D341Med (cell line): ENCODE measurements at regions not wholly inside any gene's neighbourhood (a gene's known extent, or its start where the extent isn't known, plus 50 kb on each side); places are given as distances from the start of the nearest gene placed in this dataset.

Source experiments
- DNase-seq: peaks from one replicate; pipeline ENCODE4 v3.0.0; 2012; ENCODE audit warnings: low spot score

DNA sequence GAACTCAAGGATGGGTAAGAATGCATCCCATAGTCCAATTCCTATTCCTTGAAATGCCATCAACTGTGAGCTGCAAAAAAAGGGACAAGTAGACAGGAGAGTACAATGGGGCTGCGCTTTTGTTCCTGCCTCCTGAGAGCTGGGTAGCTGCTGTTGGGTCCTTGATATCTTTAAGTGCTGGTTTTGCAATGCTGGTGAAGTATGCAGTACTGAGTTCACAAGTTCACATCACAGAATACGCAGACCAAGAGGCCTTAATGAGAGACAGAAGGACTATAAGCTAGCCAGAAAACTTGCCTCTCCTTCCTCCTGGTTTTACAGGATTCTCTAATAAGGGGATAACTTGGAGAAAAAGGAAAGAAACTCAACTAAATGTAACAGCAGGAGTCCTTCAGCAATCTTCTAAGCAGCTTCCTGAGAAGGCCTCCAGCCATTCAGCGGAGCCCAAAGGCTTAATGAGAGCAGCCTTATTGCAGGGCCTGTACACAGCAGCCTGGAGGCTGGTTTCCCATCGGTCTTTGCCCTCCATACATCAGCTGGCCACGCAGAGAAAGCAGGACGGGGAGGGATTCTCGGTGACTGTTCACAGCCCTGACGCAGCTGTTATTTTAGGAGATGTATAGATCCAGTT lies 293.1 kb downstream of the CDCA7 start:
- DNase-seq = no peak

DNA sequence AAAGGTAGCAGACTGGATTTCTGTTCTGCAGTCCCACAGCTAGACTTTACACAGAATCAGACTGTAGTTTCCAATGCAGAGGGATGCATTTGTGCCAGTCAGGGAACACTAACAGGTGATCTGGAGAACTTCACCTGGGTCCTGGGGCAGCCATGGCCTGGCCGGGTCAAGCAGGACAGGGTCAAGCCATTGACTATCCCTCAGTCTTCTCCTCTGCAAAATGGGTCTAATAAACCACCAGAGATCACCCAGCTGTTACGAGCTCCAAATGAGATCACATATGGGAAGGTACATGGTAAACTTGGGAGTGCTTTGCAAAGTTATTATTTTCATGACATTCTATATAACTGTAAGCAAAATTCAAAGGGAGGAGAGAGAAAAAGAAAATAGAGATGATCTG lies 294.1 kb downstream of the CDCA7 start:
- no peak for DNase-seq

DNA sequence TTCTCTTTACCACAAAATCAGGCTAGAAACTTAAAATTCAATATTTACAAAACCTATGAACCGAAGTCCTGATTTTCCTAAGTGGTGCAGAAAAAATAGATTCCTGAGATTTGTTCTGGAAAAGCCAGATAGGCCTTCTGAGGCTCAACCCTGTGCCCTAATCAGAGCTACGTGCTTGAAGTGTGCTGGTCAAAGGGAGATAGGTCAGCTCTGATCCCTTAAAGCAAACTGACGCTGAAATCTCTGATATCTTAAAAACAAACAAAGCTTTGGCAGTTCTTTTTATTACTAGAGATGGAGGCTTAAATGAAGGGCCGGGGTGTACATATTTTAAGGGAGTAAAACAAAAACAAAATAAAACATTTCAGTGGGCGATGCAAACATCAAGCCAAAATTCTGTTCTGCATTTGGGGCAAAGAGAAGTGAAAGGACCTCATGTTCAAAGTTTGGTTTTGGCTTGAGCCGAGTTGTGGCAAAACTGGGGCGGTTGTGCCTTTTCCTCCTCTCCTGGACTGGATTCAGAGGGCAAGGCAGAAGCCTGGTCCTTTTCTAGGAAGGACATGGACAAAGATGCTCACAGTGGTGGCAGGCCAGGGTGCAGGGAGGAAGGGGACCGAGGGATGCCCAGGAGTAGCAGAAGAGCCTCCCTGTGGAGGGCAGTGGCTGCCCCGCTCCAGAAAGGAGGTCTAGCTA lies 295.0 kb downstream of the CDCA7 start:
- DNase-seq = no peak

DNA sequence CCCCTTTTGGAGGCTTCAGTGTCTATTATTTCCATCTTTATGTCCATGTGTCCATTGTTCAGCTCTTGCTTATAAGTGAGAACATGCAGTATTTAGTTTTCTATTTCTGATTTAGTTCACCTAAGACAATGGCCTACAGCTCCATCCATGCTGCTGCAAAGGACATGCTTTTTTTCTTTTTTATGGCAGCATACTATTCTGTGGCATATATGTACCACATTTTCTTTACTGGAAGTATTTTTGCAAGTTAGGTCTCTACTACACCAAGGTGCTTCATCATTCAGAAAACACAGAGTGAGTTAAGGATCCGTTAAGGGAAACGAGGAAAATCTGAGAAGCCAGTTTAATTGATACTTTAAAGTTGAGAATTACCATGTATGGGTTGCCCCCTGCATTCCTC lies 297.2 kb downstream of the CDCA7 start:
- no peak for DNase-seq

DNA sequence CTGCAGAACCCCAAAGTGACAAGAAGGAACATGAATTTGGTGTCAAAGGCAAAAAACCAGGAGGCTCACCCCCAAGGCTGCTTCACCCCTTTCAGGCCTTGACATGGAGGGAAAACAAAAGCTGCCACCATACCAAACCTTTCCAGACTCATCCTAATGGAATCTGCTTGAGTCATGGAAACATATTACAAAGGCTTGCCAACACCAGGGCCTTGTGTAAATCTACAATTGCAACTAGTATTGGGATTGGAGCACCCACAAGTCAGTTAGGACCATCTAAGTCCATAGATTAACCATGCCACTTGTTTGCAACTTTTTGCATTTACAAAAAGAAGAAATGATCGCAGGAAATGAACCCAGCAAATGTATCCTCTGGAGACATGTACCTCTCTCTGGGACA lies 297.6 kb downstream of the CDCA7 start:
- DNase-seq = no peak

DNA sequence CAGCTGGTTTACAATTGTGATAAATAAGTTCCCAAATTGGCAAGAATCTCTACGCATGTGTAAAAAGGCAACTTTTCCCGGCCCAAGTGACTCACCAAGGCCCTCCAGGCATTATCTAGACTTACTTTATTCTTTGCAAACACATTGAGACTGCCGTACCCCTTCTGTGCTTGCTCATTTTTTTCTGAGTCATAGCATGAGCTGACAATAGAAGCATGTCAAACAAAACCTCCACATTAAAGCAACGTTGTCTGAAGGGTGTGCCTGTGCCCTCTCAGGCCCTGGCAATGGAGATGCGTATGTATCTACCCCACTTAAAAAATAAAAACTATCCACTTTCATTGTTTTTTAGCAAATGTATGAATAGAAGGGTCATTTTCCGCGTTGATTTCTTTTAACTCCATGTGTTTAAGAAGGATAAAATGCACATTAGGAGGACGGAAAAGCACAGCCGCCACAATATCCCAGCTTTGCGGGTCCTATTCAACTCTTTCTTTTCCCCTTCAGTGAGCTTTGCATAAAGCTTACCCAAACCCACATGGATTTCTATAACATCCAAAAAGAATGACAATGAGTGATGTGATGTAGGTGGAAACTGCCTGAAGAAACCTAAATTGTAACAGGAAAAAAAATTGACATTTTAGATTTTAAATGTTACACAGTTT lies 298.2 kb downstream of the CDCA7 start:
- DNase-seq = no peak

DNA sequence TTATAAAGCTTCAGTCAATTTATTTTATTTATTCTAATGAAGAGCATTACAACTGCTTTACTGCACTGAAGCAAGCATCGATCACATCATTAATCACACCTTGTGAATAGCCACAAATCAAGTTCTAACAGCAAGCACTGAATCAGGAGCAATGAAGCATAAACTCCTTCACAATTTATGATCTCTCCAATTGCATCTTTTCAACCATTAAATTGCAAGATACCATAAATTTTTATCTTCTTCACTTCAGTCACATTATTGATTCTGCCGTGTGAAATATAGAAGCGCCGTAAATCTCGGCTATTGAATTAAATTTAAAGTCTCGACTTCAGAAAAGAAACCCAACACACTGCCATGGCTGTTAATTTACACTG lies 298.7 kb downstream of the CDCA7 start:
- no peak for DNase-seq

DNA sequence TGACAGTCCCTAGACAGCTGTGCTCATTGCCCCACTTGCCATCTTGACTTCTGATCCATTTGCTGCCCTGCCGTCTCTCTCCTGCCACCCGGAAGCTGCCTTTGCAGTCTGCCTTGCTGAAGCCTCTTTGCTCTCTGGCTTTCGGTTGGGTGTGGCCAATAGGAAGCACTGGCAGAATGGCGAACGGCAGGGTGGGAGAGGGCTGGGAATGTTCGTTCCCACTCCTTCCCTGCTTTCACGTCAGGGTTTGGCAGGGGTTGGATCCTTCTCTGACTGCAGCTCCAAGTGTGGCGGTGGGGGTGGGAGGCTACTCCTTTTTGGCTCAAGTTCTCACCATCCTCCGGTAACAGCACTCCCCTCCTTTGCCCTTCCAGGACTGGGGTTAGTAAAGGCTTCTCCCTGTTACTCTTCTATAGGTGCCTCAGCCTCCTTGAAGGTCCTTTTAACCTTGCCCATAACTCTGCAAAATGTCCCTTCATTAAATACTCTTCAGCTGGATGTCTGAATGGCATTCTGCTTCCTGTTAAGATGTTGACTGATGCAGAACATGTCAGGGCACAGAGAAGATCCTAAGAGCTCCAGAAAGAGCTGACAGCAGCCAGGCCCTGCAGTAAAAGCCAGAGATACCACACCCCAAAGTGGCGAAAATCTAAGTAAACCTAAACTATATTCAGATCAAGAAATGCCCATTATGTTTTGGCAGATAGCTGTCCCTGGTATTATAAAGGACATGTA lies 299.7 kb downstream of the CDCA7 start:
- DNase-seq = no peak

DNA sequence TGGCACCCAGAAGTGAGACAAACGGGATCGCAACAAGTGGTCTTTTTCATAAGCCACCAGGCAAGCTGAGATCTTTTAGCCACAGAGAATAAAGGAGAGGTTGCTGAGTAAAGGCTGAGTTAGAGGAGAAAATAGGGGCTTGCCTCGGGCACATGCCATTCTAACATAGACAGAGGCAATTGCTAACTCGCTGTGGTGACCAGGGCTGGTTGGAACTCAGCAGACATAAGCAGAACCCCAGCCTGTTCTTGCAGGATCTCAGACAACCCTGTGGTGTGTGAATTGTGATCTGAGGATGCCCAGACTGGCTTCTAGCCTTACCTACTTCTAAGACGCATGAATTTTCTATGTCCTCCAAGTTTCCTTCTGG lies 300.2 kb downstream of the CDCA7 start:
- no peak for DNase-seq

DNA sequence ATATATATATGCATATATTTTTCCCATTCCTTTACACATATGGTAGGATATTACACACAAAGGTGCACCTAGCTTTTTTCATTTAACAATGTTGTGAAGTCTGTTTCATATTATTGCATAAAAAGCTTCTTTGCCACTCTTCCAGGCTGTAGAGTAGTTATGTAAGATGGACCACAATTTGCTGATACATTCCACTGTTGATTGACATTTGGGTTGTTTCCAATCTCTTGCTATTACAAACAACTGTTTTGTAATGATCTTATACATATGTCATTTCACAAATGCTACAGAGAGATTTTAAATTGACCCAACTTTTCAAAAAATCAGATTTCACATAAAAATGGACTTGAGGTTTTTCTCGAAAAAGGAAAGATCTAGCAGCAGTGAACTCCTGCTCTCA lies 301.4 kb downstream of the CDCA7 start:
- no peak for DNase-seq

DNA sequence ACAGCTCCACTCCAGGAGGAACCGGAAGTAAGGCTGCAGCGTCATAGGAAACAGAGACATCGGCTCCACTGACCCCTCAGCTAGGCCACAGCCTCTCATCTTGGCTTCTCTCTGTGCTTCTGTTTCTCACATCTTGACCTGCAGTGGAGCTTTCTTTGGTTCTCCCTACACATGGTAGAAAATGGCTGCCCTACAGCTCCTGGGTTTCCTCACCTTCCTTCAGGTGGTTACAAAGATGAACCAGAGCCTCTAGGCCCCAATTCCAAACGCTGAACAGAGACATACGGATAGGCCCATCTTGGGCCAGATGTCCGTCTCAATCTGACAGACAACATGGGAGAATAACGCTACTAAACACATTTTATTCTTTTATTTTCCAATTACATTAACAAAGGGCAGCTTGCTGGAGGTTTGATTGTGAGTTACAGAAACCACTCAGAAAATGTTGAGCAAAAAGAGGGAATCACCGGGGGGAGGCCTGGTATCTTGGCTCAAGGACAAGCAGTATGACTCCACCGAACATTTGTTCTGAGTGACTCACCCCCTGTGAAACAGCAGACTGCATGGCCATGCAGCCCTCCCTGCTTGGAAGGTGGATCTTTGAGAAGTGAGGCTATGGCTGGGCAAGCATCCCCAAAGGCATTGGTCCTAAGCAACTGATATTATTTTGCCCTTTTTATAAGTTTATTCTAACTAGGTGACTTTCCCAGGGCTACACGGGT lies 303.5 kb downstream of the CDCA7 start:
- DNase-seq = no peak

DNA sequence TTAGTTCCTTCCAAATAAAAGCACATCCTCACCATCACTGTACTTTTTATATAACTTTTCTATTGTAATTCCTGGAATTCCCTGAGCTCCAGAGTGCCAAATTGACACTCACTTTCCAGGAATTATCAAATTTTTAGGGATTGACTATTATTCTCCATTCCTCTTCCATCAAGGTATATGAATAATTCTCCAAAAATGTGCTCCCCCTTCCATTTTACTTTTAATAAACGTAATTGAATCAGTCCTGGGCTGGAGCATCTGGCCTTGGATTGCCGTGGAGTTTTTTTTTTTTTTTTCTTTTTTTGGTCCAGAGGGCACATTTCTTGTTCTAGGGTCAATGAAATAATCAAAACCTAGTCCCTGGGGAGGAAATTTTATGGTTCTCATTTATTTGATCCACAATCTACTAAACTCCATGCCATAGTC lies 304.3 kb downstream of the CDCA7 start:
- no peak for DNase-seq

DNA sequence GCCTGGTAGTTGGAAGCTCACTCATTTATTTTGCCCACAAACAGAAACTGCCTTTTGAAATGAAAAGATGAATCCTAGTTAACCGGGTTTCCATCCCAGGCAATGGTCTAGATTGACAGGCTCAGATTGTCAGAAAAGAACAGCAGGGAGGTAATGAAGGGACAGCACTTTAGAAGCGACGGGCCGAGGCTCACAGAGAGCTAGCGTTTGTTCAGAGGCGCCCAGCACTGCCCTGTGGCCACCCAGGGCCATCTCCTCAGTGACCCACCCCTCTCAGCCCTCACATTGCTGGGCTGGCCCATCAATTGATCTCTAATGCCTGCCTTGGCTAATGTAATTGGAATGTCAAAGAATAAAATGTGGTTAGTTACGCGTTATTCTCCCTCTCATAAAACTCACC lies 304.8 kb downstream of the CDCA7 start:
- DNase-seq = no peak

DNA sequence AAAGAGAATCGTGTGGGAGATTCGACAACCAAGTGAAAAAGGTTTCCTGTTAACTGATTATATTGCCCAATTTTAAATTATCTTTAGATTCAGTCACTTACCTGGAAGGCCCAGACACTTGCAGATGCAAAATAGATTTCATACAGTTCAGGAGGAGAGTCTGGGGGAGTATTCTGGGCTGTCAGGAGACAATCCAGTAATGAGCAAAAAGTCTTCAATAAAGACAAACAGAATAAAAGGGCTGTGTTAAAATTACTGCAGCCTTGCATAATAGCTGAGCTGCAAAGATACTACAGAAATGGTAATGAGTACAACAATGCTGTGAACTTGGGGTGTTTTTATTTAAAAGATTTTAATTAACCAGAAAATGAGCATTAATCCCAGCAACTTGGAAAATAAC lies 303.6 kb downstream of the SP3 start:
- no peak for DNase-seq

DNA sequence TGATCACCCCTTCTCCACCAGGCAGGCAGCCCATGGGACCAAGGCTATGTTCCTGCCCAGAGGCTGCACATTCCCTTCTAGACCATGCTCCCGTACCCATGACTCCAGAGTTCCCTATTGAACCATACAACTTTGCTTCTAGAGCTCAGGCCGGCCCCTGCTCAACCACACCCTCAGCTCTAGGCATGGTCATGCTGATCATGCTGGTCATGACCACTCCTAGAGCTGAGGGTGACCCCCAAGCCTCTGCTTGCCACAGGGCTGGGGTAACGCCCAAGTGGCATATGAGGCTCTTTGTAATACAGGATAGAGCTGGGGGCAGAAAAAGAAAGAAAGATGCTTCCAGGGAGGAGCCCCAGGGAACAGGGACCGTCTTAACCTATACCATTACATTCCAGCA lies 301.8 kb downstream of the SP3 start:
- DNase-seq = no peak

DNA sequence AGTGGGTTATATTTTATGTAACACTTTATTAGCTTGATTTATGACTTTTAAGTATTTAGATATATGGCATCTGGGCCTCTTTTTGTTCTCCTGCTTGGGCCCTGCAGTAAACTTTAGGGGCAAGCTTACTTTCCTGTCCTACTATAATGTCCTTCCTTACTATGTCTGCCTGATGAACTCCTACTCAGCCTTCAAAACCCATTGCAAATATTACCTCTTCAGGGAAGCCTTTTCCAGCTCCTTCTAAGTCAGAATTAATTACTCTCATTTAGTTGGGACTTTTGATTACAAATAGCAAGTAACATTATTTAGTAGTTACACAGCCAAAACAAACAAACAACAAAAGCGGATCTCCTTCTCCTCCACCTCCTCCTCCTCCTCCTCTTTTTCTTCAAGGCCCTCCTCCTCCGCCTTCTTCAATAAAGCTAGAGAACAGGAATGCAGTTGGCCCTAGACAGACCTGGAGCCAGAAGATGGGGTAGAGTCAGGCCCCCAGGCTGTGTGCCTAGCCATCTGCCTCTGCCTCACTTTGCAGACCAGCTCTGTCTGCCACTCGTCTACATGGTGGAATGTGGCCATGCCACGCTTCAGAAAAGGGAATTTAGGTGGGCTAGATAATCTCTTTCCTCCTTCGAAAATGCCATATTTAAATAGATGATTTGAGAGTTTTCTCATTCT lies 301.2 kb downstream of the SP3 start:
- no peak for DNase-seq

DNA sequence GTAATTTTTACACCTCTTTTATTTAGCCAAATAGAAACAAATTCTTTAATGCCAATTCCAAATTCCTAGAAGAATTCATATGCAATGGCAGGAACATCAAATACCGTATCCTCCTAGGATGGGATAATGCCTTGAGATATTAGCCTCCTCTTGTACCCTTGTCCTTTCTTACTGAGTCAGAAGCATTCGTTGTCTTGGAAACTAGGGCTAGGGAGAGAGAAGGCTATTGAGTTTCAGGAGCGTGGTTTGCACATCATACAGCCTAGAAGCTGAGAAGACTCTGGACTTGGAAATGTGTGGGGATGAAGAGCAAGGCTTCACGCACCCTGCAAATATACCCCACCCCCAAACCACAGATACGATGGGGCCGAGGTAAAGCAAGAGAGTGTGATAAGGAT lies 300.7 kb downstream of the SP3 start:
- DNase-seq = no peak

DNA sequence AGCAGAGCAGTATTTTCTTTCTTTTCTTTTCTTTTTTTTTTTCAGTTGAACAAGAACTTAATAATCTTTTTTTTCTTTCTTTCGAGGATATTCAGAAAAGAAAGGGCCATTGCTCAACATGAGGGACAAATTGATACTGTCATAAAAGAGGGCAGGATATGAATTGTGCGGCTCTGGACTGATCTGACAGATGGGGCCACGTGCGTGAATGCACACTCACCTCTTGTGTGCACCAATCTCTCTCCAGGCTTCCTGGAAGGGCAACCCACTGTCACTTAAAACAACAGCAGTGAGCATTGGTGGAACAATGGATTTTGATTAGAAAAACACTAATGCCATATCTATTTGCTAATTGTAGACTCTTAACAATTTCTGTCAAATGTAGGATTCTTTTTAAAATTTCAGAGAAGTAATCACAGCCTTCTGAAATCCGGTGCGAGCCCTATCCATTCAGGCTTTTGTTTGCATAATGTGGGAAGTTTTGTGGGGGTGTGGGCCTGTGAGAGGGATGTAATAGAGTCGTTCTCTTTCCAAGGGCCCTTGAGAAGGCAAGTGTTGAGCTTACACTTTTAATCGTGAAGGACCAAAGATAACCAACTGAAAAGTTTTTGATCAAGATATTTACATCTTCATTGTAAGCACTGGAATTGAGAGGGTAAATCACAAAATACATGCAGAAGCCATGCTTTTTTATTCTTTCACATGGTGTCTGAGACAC lies 298.8 kb downstream of the SP3 start:
- no peak for DNase-seq

DNA sequence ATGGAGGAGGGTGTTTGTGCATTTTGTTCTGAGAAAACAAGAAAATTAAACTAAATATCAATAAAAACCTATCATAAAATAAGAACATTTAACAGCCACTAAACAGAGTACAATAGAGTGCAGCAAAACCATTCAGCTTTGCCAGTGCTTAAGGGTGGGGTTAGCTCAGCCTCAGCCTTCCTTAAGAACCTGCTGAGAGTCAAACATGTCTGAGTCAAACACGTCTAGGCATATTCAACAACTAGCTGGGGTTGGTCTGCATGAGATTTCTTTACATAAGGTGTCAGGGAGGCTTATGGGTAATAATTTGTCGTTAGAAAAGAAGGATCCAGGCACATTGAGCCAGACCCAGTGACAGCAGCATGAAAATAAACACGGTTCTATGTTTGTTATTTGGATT lies 298.2 kb downstream of the SP3 start:
- no peak for DNase-seq

DNA sequence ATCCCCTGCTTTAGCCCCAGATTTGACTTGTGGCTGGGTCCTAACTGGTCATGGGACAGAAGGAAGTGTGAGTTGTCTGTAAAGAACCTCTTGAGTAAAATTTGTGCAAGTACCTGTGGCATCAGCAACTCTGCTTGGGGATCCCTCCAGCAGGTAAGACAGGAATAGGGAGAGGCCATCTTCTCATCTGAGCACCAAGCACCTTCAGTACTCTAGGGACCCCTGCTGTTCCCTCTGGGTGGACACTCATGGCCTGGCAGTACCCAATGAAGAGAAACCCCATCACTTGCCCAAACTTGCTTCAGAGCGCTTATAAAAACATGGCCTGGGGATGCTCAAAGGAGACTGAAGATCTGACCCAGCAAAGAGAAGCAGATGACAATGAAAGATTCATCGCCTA lies 297.8 kb downstream of the SP3 start:
- DNase-seq = no peak

DNA sequence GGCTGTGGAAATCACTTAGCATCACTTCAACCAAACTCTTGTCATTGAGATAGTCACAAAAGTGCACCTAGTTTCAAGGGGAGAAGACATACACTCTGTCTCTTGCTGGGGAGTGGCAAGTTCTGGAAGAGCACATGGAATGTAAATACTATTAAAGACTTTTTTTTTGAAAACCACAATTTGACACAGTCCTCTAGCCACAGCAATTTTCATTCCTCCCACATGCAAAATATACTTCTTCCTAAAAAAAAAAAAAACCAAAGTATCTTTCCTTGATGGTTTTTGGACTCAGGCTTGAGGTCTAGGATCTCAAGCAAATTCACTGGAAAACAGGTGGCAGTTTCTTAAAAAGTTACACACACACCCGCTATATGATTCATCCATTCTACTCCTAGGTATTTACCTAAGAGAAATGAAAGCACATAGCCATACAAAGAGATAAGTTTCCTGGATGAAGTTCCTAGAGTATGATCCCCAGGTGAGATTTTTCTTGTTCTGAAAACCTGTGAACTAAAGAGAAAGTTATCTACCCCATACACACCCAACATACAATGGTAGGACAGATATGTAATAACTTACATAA lies 295.8 kb downstream of the SP3 start:
- DNase-seq = no peak
